ENCODE measurements at regions not wholly inside any gene's neighbourhood (a gene's known extent, or its start where the extent isn't known, plus 50 kb on each side); places are given as distances from the start of the nearest gene placed in this dataset.
"Not testable (repeated sequence)": the region's sequence is repeated elsewhere in the genome, so short reads cannot be mapped to it uniquely, and the experiment has no call there.

- no peak for DNase-seq
Measured at GRCh38 chr14:85154714-85155113, 375.2 kb upstream of the FLRT2 start.

GRCh38 chr14:85156319-85156718, 373.6 kb upstream of the FLRT2 start:
- no peak for DNase-seq

- no peak for DNase-seq
Measured at GRCh38 chr14:85159726-85160125, 370.2 kb upstream of the FLRT2 start.

- no peak for DNase-seq
Measured at GRCh38 chr14:85165094-85165493, 364.9 kb upstream of the FLRT2 start.

DNA sequence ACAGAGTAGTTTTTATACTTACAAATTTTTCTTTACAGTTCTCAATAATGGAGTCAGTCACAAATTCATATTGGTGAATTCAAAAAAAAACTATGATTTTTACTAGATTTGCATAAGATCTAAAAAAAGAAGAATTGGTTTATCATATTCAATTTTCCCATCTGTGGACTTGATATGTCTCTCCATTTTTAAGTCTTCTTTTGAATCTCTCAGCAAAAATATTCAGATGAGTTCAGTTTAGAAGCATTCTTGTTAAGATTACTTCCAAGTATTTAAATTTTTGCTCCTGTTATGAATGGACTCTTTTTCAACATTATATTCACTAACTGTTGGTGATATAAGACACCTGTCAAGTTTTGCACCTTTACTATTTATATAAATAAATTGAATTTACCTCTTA, 360.6 kb upstream of the FLRT2 start:
- no peak for DNase-seq

- DNase-seq, result no peak
Measured at GRCh38 chr14:85172290-85172689, 357.7 kb upstream of the FLRT2 start.

DNA sequence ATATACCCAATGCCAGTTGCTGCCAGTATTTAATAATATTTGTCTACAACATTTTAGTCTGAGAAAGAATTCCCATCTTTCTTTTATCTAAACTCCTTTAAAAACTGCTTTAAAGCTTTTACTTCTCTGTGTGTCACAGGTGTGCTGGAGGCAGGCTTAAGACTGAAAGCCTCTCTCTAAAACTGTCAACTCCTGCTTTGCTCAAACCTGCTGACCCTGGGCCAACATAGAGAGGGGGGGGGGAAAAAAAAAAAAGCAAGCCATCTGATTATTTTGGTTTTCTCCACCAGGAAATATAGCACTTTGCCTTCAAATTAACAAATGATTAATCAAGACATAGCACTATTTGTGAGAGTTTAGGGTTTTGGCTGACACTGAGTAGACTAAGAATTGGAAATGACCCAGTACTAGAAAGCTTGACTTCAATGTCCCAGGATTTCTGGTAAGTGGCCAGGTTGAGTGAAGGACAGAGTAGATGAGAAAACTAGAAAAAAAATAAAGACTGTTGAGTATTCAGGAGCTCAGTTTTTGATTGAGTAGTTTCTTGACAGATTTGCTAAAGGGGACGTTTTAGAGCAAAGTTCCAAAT, 357.0 kb upstream of the FLRT2 start:
- DNase-seq, result no peak

GRCh38 chr14:85175556-85175955, 354.4 kb upstream of the FLRT2 start:
- no peak for DNase-seq

DNA sequence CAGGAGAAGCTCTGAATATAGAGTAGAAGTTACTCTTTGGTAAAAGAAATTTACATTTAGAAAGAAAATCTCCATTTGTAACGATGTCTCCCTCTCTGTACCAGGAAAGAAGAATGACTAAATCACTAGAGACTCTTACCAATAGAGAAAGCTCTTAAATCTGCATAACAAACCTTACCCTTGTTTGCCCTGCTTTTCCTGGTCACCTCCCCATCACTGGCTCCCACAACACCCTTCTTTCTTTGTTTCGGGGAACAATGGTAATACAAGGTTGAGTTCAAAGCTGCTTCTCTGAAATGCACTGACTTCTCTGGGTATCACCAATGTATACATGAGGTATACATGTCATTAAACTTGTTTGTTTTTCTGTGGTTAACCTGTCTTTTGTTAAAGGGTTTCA, 351.1 kb upstream of the FLRT2 start:
- no peak for DNase-seq

GRCh38 chr14:85180876-85181275, 349.1 kb upstream of the FLRT2 start:
- no peak for DNase-seq

DNA sequence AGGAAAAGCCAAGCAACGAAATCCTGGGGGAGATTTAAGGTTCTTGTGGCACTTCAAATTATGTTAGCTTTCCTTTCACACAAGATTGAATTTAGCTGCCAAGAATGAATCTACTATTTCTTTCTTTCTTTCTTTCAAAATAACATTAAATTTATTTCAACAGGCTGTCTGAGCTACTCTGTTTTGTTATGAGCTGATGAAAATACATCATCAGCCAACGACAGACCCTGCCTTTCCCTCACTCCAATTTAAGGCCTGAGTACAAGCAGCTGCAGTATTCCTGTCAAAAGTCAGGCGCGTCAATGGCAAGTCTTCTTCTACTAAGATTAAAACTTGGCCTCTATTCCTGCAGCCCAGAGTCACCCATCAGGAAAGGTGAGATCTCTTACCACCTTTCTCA, 347.7 kb upstream of the FLRT2 start:
- no peak for DNase-seq

DNA sequence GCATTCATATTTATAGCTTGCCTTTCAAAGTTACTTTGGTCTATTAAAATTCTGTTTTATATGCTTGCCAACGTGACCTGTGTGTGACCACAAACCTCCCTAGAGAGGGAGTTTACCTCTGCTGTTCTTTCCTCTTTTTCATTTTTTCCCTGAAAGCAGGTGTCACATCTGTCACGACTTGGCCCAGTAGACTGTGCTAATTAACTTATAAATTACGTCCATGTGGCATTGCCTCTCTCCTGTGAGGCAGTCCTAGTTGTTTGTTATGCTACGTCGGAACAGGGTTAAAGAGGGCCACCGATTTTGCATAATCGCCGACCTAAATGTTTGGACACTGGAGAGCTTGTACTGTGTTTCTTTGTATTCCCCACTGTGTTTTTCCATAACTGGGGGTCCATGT, 343.9 kb upstream of the FLRT2 start:
- no peak for DNase-seq

DNA sequence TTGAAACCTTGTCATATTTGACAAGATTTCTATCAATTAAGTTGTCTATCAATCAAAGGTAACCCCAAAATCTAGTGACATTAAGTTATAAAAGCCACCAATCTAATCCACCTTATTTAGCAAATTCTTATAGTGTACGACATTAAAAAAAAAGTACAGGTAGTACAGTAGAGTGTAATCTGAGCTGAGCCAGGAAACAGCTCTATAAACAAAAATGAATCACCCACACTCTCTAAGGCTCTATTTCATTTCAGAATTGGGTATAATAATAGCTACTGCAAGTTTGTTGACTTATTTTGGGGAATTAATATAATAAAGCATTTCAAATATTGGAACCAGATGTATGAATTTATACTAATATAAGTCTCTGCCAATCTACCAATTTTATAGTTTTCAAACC, 342.4 kb upstream of the FLRT2 start:
- DNase-seq, result no peak

- no peak for DNase-seq
Measured at GRCh38 chr14:85188836-85189235, 341.1 kb upstream of the FLRT2 start.

- DNase-seq, result not testable (repeated sequence)
Measured at GRCh38 chr14:85189253-85189652, 340.7 kb upstream of the FLRT2 start.

GRCh38 chr14:85190251-85190650, 339.7 kb upstream of the FLRT2 start:
- no peak for DNase-seq

DNA sequence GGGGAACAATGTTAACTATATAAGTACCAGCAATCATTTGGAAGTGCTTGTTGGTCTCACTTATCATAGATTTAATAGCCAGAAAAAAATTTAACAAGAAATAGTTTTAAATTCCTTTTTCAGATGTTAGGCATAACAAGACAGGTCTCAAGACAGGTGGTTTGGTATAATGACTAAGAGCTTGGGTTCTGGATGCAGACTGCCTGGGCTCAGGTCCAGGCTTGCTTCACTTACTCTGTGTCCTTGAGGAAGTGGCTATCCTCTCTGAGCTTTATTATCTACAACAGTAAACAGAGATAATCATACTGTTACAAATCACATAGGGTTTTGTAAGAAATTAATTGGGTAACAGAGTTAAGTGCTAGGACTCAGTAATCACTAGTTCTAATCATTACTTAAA, 338.0 kb upstream of the FLRT2 start:
- no peak for DNase-seq

- DNase-seq, result no peak
Measured at GRCh38 chr14:85195872-85196477, 334.0 kb upstream of the FLRT2 start.

DNA sequence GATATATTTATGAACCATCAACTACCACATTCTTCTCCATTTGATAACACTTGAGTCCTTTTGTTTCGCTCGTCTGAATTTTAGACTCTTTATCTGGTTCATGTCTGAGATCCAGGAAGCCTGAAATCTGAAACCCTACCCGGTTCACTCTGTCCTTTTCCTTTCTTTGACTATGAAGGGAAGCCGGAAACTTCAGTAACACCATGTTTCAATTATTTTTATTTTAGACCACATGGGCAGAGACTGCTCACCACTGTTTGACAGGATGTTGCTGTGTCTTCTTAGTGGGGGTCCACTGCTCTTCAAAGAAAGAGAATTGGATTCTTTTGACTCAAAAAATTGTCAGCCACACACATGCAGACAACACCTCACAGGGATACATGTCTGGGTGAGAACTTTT, 331.9 kb upstream of the FLRT2 start:
- no peak for DNase-seq

DNA sequence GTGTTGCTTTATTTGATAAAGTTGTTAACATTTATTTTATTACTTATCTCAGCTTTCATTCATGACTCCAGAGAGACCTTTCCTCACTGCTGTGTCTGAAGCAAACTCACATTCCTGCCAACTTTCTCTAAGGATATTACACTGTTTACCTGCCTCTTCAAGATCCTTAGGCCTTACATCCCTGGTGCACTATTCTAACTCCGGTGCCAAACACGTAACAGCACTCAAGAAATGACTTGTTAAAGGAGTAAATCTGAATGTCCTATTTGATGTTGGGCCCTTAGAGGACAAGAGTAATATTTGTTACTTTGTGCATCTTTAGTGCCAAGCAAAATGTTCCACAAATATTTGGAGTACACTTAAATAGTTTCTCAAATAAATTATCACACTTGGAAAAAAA, 324.1 kb upstream of the FLRT2 start:
- DNase-seq, result no peak

DNA sequence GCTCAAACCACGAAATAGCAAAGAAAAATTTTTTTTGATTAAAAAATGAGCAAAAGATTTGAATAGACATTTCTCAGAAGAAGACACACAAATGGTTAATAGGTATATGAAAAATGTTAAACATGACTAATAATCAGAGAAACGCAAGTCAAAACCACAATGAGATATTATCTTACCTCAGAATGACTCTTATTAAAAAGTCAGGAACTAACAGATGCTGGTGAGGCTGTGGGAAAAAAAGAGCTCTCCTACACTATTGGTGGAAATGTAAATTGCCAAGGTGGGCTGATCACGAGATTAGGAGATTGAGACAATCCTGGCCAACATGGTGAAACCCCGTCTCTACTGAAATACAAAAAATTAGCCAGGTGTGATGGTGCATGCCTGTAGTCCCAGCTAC, 315.5 kb upstream of the FLRT2 start:
- DNase-seq, result no peak

- no peak for DNase-seq
Measured at GRCh38 chr14:85217412-85217811, 312.5 kb upstream of the FLRT2 start.

DNA sequence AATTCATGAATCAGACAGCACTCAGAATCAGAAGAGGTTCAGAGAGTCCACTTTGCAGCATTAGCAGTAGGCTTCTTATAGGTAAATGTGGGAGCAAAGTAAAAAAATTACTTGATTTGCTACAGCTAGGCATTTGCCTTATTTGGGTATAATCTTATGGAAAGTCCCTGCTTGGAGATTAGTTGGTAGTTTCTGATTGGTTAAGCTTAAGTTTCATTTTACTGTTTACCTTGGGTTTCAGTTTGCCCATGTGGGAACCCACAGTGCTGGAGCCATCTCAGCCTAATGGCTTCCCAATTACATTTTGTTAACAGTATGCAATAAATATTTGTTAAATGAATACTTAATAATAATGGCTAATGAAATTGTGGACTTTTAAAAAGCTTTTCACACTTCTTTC, 311.0 kb upstream of the FLRT2 start:
- DNase-seq, result no peak

DNA sequence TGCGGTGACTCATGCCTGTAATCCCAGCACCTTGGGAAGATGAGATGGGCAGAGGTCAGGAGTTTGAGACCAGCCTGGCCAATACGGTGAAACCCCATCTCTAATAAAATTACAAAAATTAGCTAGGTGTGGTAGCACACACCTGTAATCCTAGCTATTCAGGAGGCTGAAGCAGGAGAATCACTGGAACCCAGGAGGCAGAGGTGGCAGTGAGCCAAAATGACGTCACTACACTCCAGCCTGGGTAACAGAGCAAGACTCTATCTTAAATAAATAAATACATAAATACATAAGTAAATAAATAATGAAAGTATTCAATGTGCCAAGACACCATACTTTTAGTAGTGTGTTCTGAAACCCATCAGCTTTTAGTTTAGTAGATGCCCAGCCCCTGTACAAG, 308.1 kb upstream of the FLRT2 start:
- DNase-seq, result no peak

GRCh38 chr14:85222341-85222740, 307.6 kb upstream of the FLRT2 start:
- DNase-seq, result no peak
